HG03135 (cell line): ENCODE measurements at regions not wholly inside any gene's neighbourhood (a gene's known extent, or its start where the extent isn't known, plus 50 kb on each side); places are given as distances from the start of the nearest gene placed in this dataset.
"Not testable (repeated sequence)": the region's sequence is repeated elsewhere in the genome, so short reads cannot be mapped to it uniquely, and the experiment has no call there.

Source experiments
- ATAC-seq: cut with Tn5 transposase; IDR thresholded peaks from one replicate; pipeline ENCODE4 v1.9.1; 2021; ENCODE audit warnings: mild to moderate bottlenecking, moderate library complexity; ENCODE audit not compliant: unreplicated experiment

- ATAC-seq, result no peak
Measured at GRCh38 chr3:106114848-106115247, 246.0 kb upstream of the CBLB start.

- no peak for ATAC-seq
Measured at GRCh38 chr3:106115557-106115956, 246.7 kb upstream of the CBLB start.

GRCh38 chr3:106116733-106117489, 248.1 kb upstream of the CBLB start:
- no peak for ATAC-seq

GRCh38 chr3:106117490-106117858, 248.7 kb upstream of the CBLB start:
- ATAC-seq, result no peak

DNA sequence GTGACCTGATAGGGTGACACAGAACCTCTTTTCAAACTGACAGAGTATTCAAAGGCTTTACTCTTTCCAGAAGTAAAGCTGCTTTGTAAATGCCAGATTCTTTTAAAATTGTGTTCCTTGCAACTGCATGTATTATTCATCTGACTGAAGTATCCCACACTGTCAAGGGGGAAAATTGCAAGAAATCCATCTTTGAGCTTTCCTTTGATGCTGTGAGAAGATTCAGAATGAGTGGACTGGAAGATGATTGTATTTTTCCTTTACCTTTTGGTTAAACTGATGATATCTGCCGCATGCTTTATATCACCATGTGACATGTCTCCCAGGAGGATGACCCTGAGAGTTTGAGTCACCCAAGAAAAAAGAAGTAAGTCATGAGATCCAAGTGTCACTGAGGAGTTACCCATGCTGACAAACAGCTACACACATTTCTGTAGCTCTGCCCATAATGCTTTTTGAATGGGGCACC, 250.8 kb upstream of the CBLB start:
- no peak for ATAC-seq

DNA sequence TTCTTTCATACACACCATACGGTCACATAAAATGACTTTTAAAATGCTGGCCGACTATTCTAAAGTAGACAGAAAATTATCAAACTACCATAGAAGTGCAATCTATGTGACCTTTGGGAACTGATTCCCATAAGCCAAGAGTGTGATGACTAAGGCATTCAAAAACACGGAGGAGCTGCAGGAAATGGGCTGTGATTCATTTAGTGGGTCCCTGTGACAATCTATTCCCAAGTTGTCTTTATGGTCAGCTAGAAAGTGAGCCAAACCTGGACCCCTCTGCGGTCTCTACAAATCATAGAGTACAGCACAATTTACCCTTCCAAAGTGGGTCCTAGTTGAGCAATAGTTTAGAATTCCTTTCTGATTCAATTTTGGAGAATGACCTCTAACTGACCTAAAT, 251.5 kb upstream of the CBLB start:
- no peak for ATAC-seq

GRCh38 chr3:106121491-106122289, 252.9 kb upstream of the CBLB start:
- no peak for ATAC-seq

DNA sequence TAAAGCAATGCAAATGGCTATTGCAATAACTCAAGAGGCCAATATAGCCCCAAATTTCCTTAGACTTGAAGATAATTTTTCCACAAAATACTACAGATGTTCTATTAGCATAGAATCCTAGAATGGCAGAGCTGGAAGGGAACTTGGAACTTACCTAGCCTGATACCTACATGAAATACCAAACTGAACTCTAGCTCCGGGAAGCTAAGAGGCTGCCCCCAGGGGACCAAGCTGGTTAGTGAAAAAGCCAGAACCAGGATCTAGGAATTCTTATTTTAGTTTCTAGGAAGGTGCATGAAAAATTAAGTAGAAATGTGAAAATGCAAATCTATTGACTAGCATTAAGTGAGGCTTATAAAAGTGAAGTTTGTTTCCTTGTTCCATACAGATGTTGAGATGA, 256.0 kb upstream of the CBLB start:
- no peak for ATAC-seq

GRCh38 chr3:106125321-106125720, 256.5 kb upstream of the CBLB start:
- no peak for ATAC-seq

GRCh38 chr3:106126067-106126845, 257.4 kb upstream of the CBLB start:
- ATAC-seq, result no peak

DNA sequence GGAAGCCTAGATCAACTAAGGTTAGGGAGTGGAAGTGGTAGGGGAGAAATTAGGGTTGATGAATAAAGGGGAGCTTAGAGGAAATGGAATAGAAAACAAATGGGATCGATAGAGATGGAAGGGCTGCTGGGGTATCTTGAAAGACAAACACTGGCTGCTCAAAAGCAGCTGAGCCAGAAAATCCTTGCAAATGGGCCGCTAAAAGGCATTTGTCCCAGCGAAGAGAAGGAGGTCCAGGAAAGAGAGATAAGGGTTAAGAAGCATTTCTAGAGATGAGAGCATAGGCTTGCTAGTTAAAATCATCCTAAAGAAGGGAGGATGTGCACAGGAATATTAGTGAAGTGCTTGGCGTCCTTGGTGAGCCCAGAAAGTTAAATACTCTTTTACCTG, 258.0 kb upstream of the CBLB start:
- ATAC-seq, result no peak

GRCh38 chr3:106129939-106130338, 261.1 kb upstream of the CBLB start:
- ATAC-seq, result no peak

- ATAC-seq, result no peak
Measured at GRCh38 chr3:106130384-106131198, 261.8 kb upstream of the CBLB start.

DNA sequence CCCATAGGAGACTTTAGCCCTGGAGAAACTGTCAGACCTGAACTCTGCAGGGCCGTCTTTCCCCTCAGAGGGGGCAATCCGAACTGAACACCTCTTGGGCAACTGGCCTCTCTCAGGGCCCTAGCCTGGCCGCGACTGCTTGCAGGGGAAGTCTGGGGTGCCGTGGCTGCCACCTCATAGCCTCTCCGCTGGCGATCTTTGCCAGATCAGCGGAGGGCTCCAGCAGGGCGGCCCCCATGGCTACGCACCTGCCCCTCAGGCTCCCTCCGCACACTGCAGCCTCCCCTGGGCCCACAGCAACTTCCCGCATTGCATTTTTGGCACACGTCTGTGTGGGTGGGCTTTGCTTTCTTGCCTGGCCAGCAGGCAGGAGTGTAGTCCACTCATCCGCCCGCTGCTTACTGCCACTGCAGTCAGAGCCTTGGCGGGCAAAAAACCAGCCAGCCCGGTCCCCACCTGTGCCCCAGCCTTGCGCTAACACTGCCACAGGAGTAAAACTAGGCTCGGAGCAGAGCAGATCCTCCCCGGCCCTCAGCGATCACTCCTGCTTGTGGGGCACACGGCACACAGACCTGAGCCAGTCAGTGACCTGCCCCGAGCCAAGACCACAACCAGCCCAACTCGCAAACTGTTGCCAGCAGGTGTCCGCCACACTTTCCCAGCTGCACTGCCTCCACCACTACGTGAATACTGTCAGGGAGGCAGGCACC, 266.8 kb upstream of the CBLB start:
- no peak for ATAC-seq

DNA sequence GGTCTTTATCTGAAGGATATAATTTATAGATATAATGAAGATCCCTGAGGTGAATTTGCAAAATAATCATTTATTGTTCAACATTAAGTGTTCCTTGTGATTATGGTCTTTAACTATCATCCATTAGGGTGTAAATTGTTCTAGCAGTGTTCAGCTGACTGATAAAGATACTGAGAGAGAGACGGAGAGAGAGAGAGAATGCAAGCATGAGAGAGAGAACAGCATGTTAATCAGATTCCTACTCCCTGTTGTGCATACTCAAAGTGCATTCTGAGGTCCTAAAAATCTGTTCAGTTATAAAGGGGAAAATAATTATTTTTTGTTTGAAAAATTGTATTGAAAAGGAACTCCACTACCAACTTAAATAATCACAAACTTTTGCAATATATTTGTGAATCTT, 271.0 kb upstream of the CBLB start:
- ATAC-seq, result no peak

DNA sequence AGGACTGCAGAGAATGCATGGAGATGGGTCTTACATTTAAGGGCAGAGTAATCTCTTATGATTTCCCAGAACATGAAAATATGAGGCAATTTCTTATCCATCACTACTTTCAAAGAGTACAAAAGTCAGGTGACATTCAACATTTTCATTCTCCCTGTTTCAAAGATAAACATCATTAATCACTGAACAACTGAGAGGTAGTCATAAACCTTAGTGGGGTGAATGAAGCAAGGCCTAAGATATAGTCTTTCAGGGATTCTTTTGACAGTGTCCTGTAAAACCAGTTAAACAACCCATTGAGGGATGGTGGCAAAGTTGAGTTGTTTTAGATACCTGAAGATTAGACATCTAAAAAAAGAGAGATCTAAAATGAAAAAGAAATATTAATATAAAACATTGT, 271.6 kb upstream of the CBLB start:
- no peak for ATAC-seq

GRCh38 chr3:106144030-106144429, 275.2 kb upstream of the CBLB start:
- ATAC-seq, result no peak

- ATAC-seq, result not testable (repeated sequence)
Measured at GRCh38 chr3:106148440-106149082, 279.7 kb upstream of the CBLB start.

DNA sequence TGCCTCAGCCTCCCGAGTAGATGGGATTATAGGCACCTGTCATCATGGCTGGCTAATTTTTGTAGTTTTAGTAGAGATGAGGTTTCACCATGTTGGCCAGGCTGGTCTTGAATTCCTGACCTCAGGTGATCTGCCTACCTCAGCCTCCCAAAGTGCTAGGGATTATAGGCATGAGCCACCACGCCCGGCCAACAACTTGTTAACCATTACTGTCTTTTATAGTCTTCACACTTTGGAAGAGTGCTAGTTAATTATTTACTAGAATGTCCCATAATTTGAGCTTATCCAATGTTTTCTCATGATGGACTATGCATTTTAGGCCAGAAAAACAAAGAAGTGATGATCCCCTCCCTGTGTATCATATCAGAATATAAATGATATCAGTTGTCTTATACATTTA, 288.6 kb upstream of the CBLB start:
- ATAC-seq, result no peak

- no peak for ATAC-seq
Measured at GRCh38 chr3:106160396-106160795, 291.6 kb upstream of the CBLB start.
